Adrenal gland (tissue), 9 donors: ENCODE measurements at regions not wholly inside any gene's neighbourhood (a gene's known extent, or its start where the extent isn't known, plus 50 kb on each side); places are given as distances from the start of the nearest gene placed in this dataset.

Experiments
- DNase-seq, 7 donors: peaks; one replicate each; pipeline ENCODE4 v3.0.0-alpha.2; 2019 to 2020
- H3K27ac ChIP-seq, 5 donors: fragments of 200-600 bp; sonication (generic) in 4 of 5; 1 replicate in 3 of 5; 2 replicates in 2 of 5; pipeline versions ENCODE4 v1.5.1 to v1.8.0; 2016 to 2020; ENCODE audit warnings: mild to moderate bottlenecking in 1 of 5
- H3K27me3 ChIP-seq: fragments of 200-600 bp; 2 replicates; pipeline ENCODE4 v1.8.0; 2021
- H3K36me3 ChIP-seq, 2 donors: fragments of 200-600 bp; replicated peaks in 1 of 2; 1 replicate in 1 of 2; 2 replicates in 1 of 2; pipeline versions ENCODE4 v1.5.1 to v1.8.0; 2018 to 2022
- H3K4me1 ChIP-seq, 2 donors: fragments of 200-600 bp; replicated peaks in 1 of 2; 1 replicate in 1 of 2; 2 replicates in 1 of 2; pipeline versions ENCODE4 v1.5.1 to v1.8.0; 2018 to 2021
- H3K4me3 ChIP-seq, 4 donors: fragments of 200-600 bp; sonication (generic) in 3 of 4; one replicate each; pipeline ENCODE4 v1.5.1; 2016 to 2018
- H3K9me3 ChIP-seq, 3 donors: fragments of 200-600 bp; sonication (generic) in 1 of 3; replicated peaks in 1 of 3; 1 replicate in 2 of 3; 2 replicates in 1 of 3; pipeline versions ENCODE4 v1.5.1 to v1.8.0; 2016 to 2021
- CTCF ChIP-seq, 6 experiments: fragments of 450-650 bp in 4 of 6; fragments of 200-600 bp in 2 of 6; sonication (generic) in 1 of 6; IDR thresholded peaks; 1 replicate in 5 of 6; 2 replicates in 1 of 6; pipeline versions ENCODE4 v1.5.1 to v1.8.0; 2016 to 2021; ENCODE audit warnings: antibody characterized with exemption in 6 of 6, mild to moderate bottlenecking in 2 of 6, moderate library complexity in 1 of 6
- POLR2A ChIP-seq, 2 donors: fragments of 450-650 bp; IDR thresholded peaks; one replicate each; pipeline ENCODE4 v1.6.1; 2017; ENCODE audit warnings: antibody characterized with exemption in 2 of 2, mild to moderate bottlenecking in 2 of 2, moderate library complexity in 1 of 2
- WGBS, 4 donors: extraction: QIAGEN DNeasy Blood & Tissue Kit in 2 of 4; methylation state at CpG; one replicate each; pipeline versions ENCODE4 v1.1.5 to v1.1.7; 2013 to 2017; 5-methylcytosine and 5-hydroxymethylcytosine counted together
- intact Hi-C, 2 donors: fragments of 100-400 bp; cut with DNase I; formaldehyde crosslinking; loops; one replicate each; pipeline versions ENCODE4 v1.14.1 to v1.15.0; 2022 to 2023
- donor health status: healthy with polysubstance abuse.
- donor health status: Bipolar disorder and iron deficiency.
- donor health status: DM: yes; HTN: yes; CAD: no.
- donor health status: DM: no; HTN: no; CAD: no.
- donor health status: DM: no; HTN: no; CAD: no.

- Histone ChIP-seq H3K4me1 (no peaks in the 10 kb centered on the region), H3K9me3 (no peaks in the 10 kb centered on the region), H3K27me3 (no peaks in the 10 kb centered on the region), H3K27ac (no peak overlapping the region), H3K36me3 (no peaks in the 10 kb centered on the region), H3K4me3 (no peak overlapping the region)
- intact Hi-C loops = no loop called here
- no peak for DNase-seq
- TF ChIP-seq POLR2A (IDR thresholded peaks at IDR 0.05) (no peak), CTCF (IDR thresholded peaks at IDR 0.05) (no peak)
- WGBS, 4 donors = 95 to 98% (median 97%) methylated on average over 29 to 47 of the region's 47 CpGs
These were observed 120.6 kb upstream of the MEF2C start for GRCh38 chr5:89003563-89004036.

GRCh38 chr5:88999853-89000252 lies 116.9 kb upstream of the MEF2C start:
- TF ChIP-seq POLR2A (IDR thresholded peaks at IDR 0.05) (no peak), CTCF (IDR thresholded peaks at IDR 0.05) (no peak)
- H3K27me3 ChIP-seq = no peaks in the 10 kb centered on the region
- H3K9me3 ChIP-seq = no peaks in the 10 kb centered on the region
- no peaks in the 10 kb centered on the region for H3K36me3 ChIP-seq
- DNase-seq = no peak
- intact Hi-C loops = loop anchor here in 1 of 2 donors (5.0 kb wide), 1 partner anchor 273 kb away; no protein-coding TSS in a partner anchor
- H3K4me1 ChIP-seq = no peaks in the 10 kb centered on the region
- no peak overlapping the region for H3K4me3 ChIP-seq
- no peak overlapping the region for H3K27ac ChIP-seq

GRCh38 chr5:88997937-88998336 lies 115.0 kb upstream of the MEF2C start:
- intact Hi-C loops = loop anchor here in 1 of 2 donors (5.0 kb wide), 1 partner anchor 271 kb away; no protein-coding TSS in a partner anchor
- Histone ChIP-seq H3K9me3 (no peaks in the 10 kb centered on the region), H3K4me1 (no peaks in the 10 kb centered on the region), H3K36me3 (no peaks in the 10 kb centered on the region), H3K27me3 (no peaks in the 10 kb centered on the region), H3K4me3 (no peak overlapping the region), H3K27ac (no peak overlapping the region)
- WGBS, 4 donors = 48 to 63% (median 49%) methylated on average over 2 of the region's 2 CpGs
- peak in 1 of 7 donors; percentile 8 for DNase-seq
- TF ChIP-seq CTCF (IDR thresholded peaks at IDR 0.05) (no peak), POLR2A (IDR thresholded peaks at IDR 0.05) (no peak)

GRCh38 chr5:88984040-88984439 lies 101.1 kb upstream of the MEF2C start:
- intact Hi-C loops = no loop called here
- WGBS, 4 donors = 89 to 95% (median 92%) methylated on average over 1 of the region's 1 CpG
- no peak overlapping the region for H3K4me3 ChIP-seq
- H3K27ac ChIP-seq = no peak overlapping the region
- no peak for DNase-seq
- H3K27me3 ChIP-seq = no peaks in the 10 kb centered on the region
- no peaks in the 10 kb centered on the region for H3K9me3 ChIP-seq
- H3K4me1 ChIP-seq = no peaks in the 10 kb centered on the region
- no peaks in the 10 kb centered on the region for H3K36me3 ChIP-seq
- TF ChIP-seq CTCF (IDR thresholded peaks at IDR 0.05) (no peak), POLR2A (IDR thresholded peaks at IDR 0.05) (no peak)
